ENCODE measurements at regions not wholly inside any gene's neighbourhood (a gene's known extent, or its start where the extent isn't known, plus 50 kb on each side); places are given as distances from the start of the nearest gene placed in this dataset.
"Not testable (repeated sequence)": the region's sequence is repeated elsewhere in the genome, so short reads cannot be mapped to it uniquely, and the experiment has no call there.

DNA sequence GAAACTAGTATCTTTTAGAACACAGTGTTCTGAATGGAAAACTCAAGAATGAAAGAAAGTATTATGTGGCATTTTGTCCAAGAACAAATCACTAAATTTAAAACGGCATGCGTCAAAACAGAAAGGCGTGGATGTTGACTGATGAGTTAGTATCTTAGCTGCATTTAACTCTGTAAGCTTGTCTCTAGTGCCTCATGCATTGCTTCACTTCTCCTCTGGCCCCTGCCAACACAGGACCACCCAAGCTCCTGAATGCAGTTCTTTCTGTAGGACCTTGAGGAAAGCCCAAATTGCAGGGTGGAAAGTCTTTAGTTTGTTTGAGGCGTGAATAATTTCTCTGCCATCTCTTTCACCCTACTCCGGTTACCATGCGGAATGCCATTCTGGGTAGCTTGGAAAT is 632.2 kb downstream of the COL12A1 start:
- no peak for DNase-seq

DNA sequence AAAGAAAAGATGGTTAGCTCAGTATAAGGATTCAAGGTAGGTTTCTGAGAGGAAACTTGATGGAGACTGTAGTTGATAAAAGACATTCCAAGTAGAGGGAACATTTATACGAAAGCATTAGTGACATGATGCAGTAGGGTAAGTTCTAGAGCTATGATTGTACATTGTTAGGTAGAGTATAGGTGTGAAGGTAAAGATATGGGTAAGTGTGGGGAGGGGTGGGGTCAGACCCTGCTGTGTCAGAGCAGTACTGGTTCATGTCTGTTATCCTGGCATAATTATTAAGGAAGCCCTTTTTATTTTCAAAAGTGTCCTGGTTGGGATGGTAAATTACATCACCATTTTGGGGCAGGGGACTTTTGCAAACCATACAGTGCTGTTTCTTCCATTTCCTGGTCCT is 635.8 kb downstream of the COL12A1 start:
- DNase-seq = no peak

DNA sequence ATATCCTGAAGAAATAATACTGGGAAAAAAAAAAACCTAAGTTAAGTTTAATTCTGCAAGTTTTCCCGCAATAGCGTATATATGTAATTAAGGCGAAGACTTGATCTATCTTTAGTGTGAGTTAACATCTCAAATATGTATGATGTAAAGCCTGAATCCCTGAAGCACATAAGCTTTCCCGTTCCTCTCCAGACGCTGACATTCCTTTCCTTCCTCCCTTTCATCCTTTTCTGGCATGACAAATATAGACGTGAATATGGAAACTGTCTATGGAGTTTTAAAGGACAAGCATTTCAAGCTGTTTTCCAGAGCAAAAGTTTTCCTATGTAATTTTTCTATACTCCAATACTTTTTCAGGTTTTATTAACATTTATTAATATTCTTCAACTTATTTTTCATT is 637.0 kb downstream of the COL12A1 start:
- peak; percentile 93 for DNase-seq

DNA sequence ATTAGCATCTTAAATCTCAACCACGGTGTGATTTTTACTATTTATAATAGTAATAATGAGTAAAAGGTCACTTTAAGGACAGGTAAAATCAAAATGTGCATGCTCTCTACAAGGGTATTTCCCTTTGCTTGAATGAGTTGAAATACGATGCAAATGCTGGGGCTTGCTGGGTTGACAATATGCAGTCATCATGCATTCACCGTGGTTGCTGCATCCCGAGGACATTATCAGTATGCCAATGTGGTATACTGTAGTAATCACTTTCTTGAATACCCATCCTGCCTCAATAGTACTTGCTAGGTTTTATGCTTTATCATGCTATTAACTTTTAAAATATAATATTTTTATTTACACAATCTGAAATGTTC is 637.9 kb downstream of the COL12A1 start:
- DNase-seq = not testable (repeated sequence)

DNA sequence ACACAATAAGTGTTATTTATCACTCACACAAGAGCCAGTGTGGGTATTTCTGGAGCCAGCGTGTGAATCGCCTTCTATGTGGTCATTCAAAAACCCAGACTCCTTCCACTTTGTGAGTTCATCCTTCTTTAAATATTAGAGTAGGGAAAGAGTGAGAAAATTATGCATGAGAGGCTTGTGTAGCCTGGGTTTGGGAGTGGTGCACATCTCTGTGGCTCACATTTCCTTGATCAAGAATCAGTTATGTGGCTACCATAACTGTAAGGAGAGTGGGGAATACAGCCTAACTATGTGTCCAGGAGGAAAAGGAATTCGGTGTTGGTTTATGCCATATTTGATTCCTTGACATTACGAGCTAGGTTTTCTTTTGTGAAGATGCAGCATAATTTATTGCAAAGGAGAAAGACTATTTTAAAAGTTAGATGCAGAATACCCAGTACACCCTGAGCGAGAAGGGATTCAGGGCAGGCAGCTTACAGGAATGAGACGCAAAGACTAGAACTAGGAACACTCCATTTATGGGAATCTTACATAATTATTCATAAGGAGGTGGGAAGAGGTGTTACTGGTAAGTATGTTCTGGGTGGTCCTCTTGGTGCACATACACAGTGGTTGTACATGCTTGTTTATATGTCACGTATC is 638.5 kb downstream of the COL12A1 start:
- no peak for DNase-seq

DNA sequence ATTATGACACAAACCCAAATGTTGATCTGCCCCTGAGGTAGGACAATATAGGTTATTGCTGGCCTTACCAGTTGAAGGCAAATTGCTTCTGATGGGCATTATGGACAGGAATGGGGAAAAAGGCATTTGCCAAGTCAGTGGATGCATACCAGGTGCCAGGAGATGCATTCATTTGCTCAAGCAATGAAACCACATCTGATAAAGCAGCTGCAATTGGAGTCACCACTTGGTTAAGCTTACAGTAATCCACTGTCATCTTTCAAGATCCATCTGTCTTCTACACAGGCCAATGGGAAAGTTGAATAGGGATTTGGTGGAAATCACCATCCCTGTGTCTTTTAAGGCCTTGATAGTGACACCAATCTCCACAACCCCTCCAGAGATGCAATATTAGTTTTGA is 648.6 kb downstream of the COL12A1 start:
- DNase-seq = no peak

DNA sequence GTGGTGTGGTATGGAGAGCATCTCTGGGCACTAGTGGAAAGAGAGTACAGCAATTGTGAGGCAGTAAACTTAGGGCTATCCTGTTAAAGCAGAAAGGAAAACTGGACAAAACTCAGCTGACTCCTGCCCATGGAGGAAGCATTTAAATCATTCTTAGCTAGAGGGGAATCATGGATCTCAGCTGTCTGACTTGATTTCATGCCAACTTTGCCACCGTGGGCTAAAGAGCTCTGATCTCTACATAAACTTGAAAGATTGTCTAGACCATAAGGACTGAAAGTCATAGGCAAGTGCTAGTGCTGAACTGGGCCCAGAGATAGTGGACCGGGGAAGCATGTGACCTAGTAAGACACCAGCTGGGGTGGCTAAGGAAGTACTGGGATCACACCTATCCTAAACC is 651.8 kb downstream of the COL12A1 start:
- DNase-seq = no peak

DNA sequence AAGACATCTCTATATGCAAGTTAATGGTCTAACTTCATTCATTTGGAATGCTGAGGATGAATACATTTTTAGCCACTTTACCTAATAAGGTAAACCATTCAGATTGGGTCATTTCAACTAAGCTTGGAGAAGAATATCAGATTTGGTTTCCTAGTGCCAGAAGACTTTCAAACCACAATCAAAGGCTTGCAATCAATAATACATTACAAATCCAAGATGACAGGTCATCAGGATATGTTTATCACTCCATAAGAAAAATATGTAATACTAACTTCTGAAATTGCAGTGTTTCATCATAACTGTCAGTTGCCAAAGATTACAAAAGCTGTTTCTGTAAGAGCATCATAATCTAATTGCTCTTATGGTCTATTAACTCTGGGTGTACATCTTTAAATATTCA is 654.0 kb downstream of the COL12A1 start:
- peak; percentile 92 for DNase-seq

DNA sequence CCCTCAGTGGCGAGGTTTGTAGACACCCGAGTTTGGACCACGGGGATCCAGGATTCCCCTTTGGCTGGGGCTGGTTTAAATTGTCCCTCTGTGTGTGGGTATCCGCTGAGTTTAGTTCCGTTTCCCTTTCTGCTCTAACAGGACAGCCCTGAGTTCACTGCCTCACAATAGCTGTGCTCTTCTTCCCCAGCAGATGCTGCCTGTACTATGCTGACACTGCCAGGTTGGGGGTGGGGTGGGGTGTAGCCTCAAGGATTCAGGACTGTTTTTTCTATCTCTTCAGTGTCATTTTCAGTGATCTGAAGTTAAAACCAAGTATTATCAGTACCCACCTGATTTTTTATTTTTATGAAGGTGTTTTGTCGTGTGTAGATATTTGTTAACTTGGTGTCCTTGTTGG is 655.0 kb downstream of the COL12A1 start:
- peak; percentile 28 for DNase-seq

DNA sequence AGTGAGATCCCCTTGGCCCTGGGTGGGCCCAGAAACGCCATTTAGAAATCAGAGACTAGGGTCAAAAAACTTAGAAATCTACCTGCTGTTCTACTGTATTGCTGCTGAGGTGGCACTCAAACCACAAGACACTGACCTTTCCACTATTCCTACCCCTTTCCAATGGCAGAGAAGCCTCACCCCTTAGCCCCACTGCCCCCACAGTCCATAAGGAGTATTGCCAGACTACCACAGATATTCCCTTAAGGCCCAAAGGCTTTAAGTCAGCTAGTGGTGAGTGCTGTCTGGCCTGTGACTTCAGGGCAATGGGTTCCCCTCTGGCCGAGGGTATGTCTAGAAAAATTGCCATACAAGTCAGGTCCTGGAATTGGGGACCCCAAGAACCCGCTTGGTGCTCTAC is 656.1 kb downstream of the COL12A1 start:
- DNase-seq = no peak

DNA sequence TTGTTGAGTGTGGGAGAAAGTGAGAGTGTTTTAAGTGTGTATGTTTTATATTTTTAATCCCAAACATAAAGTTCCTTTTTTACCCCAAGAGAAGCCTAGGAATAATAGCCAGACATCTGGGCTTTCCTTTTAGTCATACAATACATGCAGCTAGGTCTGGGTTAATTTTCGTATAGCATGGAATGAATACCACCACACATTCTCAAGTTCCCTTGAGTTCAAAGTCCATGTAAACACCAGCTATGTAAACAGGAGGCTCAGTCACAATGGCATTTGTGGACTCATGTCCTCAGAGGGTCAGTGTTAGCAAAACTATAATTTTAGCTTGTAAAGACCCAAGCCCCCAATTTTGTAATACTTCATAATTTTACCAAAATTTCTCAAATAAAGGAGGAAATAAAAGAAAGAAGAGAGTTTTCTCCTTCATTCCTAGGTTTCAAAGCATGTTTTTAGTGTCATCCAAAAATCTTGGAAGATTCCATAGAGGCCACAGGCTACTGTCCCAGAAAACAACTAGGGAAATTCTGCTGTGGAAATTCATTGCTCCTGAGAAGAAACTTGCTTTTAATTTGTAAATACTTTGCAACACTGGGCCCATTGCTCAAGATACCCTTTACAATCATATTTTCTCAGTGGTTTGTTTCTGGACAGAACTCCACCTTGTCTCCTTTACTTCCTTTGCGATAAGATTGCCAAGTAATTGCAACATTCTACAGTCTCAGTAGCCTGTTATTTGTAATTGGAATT is 671.2 kb downstream of the COL12A1 start:
- DNase-seq = peak; percentile 63

DNA sequence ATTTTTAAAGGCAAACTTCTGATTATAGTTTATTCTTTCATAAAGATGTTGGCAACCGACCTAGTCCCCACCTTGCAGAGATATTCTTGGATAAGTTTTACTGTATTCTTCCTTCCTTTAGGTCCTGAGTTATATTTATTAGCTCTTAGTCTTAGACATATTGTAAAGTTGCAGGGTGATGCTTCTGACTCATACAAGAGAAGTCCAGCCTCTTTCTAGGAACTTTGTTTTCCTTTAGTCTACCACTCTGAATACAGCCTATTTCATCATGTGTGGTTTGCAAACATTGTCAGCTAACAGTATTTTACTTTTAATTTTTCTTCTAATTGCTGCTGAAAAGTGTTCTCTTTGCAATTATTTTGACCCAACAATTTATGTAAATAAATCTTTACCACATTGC is 686.7 kb downstream of the COL12A1 start:
- DNase-seq = peak; percentile 71

DNA sequence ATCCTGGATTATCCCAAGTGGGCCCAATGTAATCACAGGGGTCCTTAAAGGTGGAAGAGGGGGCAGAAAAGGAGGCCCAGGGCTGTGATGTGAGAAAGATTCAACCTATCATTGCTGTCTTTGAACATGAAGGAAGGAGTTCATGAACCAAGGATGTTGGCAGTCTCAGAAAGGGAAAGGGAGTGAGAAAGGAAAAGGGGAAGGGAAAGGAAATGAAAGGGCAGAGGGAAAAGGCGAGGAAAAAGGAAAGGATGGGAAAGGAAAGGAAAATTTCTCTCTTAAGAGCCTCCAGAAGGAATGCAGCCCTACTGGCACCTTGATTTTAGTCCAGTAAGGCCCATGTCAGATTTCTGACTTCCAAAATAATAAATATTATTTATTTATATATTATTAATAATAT is 687.8 kb downstream of the COL12A1 start:
- no peak for DNase-seq

DNA sequence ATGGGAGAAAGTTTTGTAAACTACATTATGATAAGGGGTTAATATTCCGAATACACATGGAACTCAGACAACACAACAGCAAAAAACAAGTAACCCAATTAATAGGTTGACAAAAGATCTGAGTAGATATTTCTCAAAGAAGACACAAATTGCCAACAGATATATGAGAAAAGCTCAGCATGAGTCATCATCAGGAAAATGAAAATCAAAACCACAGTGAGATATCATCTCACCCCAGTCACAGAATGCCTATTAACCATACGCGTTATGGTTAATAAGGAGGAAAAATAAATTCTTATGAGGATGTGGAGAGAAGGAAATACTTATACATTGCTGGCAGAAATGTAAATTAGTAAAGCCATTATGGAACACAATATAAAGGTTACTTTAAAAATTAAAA is 695.0 kb downstream of the COL12A1 start:
- peak; percentile 40 for DNase-seq

DNA sequence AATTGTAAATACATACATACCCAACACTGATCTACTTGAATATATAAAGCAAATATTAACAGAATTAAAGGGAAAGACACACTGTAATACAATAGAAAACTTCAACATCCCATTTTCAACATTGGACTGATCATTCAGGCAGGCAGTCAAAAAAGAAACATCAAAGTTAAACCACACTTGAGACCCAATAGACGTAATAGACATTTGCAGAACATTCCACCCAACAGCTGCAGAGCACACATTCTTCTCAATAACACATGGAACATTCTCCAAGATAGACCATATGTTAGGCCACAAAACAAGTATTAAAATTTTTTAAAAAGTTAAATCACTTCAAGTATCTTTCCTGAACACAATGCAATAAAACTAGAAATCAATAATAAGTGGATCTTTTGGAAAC is 698.2 kb downstream of the COL12A1 start:
- no peak for DNase-seq

DNA sequence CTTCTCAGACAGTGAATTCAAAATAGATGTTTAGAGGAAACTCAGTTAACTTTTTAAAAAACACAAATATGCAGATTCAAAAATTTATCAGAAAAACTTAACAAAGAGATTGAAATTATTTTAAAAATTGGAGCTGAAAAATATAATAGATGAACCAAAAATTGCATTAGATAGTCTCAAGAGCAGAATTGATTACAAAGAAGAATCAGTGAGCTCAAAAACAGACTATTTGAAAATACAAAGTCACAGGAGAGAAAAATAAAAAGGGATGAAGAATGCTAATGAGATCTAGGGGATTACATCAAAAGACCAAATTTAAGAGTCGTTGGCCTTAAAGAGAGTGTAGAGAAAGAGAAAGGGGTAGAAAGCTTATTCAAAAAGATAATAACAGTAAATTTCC is 700.5 kb downstream of the COL12A1 start:
- DNase-seq = no peak

DNA sequence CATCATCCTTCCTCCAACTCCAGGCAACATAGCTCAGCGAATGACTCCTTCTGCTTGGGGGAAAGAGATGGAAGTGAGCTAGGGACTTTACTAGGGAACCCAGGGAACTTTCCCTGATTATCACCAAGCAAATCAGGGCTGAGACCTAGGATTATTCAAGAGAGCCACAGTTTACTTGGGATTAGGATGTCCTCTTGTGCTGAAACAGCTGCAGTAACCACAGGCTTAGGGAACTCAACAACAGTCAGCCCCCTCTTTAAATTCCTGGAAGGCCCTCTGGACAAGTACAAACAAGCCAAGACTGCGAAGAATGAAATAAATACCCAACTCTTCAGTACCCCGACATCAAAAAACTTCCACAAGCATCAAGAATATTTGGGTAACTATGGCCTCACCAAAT is 700.9 kb downstream of the COL12A1 start:
- DNase-seq = no peak

DNA sequence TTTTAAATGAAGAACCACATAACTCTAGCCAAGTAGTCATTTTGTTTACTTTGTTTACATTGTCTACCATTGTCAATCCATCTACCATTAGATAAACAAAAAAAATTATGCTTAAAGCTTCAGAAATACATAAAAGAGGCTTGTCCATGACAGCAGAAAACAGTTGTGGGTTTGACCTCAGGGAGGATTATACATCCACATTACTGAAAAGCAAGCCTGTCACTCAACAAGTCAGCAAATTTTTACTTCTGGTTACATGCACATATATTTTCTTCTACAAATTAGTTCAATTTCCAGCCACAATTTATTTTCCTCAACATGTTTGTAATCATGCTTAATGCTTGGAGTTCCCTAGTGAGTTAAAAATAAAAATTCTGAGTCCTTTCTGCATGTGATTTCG is 713.3 kb downstream of the COL12A1 start:
- DNase-seq = no peak

DNA sequence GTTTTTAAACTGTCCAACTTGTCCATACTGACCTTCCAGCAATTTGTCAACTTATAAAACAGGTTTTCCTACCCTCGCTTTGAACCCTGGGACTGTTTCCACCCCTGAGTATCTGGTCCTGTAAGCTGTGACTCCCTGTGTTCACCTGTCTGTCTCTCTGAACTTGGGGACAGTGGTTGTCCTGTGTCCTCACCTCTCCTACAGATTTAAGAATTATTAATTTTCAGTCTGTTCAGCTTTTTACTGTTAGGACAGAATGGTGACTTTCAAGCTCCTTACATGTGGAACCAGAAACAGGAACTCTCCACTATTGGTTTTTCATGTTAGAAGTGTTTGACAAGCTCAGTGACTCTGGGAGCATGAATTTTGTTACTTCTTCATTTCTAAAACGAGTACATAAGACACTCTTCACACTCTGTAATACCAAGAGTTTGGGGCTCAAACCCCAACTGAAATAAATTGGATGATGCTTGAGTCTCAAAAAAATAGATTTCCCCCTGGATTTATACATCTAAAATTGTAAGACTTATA is 713.9 kb downstream of the COL12A1 start:
- no peak for DNase-seq

DNA sequence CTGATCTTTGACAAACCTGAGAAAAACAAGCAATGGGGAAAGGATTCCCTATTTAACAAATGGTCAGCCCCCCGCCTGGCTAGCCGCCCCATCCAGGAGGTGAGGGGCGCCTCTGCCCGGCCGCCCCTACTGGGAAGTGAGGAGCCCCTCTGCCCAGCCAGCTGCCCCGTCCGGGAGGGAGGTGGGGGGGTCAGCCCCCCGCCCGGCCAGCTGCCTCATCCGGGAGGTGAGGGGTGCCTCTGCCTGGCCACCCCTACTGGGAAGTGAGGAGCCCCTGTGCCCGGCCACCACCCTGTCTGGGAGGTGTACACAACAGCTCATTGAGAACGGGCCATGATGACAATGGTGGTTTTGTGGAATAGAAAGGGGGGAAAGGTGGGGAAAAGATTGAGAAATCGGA is 717.1 kb downstream of the COL12A1 start:
- not testable (repeated sequence) for DNase-seq

DNA sequence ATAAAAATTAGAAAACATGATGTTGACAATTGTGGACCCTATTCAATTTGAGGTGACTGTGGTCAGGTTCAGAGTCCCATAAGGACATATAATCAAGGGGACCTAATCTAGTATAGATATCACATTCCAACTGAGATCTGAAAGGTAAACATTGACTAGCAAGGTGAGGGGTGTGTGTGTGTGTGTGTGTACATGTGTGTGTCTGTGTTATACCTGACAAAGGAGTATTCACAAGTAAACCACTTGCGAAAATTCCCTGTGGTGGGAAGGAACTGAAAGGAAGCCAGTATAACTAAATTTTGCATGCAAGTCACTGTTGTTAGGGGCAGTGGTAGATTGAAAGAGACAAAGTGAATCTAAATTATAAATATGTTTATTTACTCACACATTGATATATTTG is 723.7 kb downstream of the COL12A1 start:
- DNase-seq = no peak

DNA sequence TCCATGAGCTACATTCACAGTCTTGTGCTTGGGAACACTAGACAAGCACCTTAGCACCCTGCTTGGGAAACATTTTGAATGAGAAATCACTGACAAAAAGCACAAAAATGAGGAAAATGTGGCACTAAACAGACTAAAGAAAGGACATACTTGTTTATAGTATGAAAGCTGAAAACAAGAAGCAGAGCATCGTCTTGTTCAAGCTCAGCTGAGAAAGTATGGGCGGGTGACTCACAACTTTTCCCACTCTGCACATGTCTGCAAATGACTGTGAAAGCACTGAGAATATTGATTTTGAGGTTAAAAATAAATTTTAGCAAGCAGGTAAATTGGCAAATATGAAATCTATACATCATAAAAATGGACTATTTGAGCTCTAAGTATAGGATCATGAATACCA is 725.3 kb downstream of the COL12A1 start:
- no peak for DNase-seq

DNA sequence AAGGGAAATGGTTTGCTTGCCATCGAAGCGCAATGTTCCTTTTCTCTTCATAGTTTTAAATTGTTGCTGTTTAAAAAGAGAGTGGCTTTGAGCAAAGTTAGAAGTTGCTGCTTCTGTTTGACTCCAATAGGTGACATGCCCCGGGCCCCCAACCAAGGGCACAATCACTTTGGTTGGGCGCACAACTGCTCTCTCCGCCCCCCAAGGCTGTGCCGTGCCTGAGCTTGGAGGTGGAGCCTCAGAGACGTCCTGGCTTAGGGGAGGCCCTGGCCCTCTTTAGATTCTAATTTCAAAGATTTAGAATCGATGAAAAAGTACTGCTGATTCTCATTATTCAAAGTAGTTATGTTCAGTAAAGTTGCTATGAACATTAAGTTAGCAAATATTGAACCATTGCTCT is 725.9 kb downstream of the COL12A1 start:
- no peak for DNase-seq

DNA sequence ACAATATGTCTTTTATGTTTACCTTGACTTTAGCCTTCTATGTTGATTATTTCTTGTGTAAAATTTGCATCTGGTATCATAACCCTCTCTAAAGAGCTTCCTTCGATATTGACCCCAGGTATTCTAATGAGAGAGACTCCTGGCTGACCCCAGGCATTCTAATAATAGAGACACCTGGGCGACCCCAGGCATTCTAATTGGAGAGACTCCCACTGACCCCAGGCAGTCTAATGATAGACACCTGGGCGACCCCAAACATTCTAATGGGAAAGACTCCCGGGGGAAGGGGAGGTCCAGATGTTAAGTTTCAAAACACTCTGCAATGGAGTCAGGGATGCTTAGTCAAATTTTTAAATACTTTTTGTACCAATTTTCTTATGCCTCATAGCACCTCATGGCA is 726.4 kb downstream of the COL12A1 start:
- DNase-seq = no peak

DNA sequence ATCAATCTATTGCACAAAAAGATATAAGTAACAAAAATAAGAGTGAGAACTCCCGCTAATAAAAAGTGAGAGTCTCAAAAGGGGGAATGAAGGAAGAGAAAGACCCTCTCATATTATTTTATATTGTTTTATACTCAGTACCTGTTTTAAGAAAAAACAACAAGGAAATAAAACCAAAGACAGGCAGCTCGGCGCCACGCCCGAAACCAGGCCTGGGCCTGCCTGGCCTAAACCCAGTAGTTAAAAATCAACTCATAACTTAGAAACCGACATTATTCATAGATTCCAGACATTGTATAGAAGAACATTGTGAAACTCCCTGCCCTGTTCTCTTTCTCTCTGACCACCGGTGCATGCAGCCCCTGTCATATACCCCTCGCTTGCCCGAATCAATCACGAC is 731.8 kb downstream of the COL12A1 start:
- not testable (repeated sequence) for DNase-seq
